ENCODE measurements at regions not wholly inside any gene's neighbourhood (a gene's known extent, or its start where the extent isn't known, plus 50 kb on each side); places are given as distances from the start of the nearest gene placed in this dataset.

GRCh38 chr6:11423667-11424066 lies 113.9 kb upstream of the TMEM170B start:
- TF ChIP-seq POLR2A (IDR thresholded peaks at IDR 0.05; ENCODE audit: low read depth, low read length), result no peak
- TF ChIP-seq CTCF (IDR thresholded peaks at IDR 0.05 in 2 of 3, conservative IDR thresholded peaks at IDR 0.05 in 1 of 3; ENCODE audit: control insufficient read depth in 2 of 3, extremely low read depth in 1 of 3, insufficient read depth in 1 of 3, low read depth in 3 of 3, low read length in 3 of 3), result no peak
- TF ChIP-seq ZZZ3 (IDR thresholded peaks at IDR 0.05; ENCODE audit: control insufficient read depth, insufficient read length, low read depth), result no peak
- TF ChIP-seq BCL11A (IDR thresholded peaks at IDR 0.05; ENCODE audit: low read depth, low read length), result no peak
- no peak for TF ChIP-seq SIN3A (IDR thresholded peaks at IDR 0.05; ENCODE audit: low read depth, low read length)
- no peak for TF ChIP-seq CHD2 (IDR thresholded peaks at IDR 0.05; ENCODE audit: borderline replicate concordance, low read depth, low read length)
- TF ChIP-seq POLR2AphosphoS5 (IDR thresholded peaks at IDR 0.05; ENCODE audit: low read length), result no peak

Measured in GM12878 (cell line).